IPS DF 6.9 (cell line): ENCODE measurements at regions not wholly inside any gene's neighbourhood (a gene's known extent, or its start where the extent isn't known, plus 50 kb on each side); places are given as distances from the start of the nearest gene placed in this dataset.
"Not testable (repeated sequence)": the region's sequence is repeated elsewhere in the genome, so short reads cannot be mapped to it uniquely, and the experiment has no call there.

Experiments used
- DNase-seq: peaks from one replicate; pipeline ENCODE4 v3.0.0-alpha.2; 2013; ENCODE audit warnings: low read depth, low spot score
- H3K27ac ChIP-seq: one replicate; pipeline ENCODE4 v1.5.1; 2013; ENCODE audit warnings: low read length, control low read depth
- H3K27me3 ChIP-seq: 2 replicates; pipeline ENCODE4 v1.6.1; 2013; ENCODE audit warnings: mild to moderate bottlenecking, low read length; ENCODE audit not compliant: control insufficient read depth, insufficient read depth
- H3K36me3 ChIP-seq: 2 replicates; pipeline ENCODE4 v1.6.1; 2013; ENCODE audit warnings: low read length; ENCODE audit not compliant: control insufficient read depth, insufficient read depth
- H3K4me1 ChIP-seq: 2 replicates; pipeline ENCODE4 v1.6.1; 2013; ENCODE audit warnings: low read length; ENCODE audit not compliant: control insufficient read depth, insufficient read depth
- H3K4me3 ChIP-seq: 2 replicates; pipeline ENCODE4 v1.5.1; 2013; ENCODE audit warnings: mild to moderate bottlenecking, low read length
- H3K9me3 ChIP-seq: 2 replicates; pipeline ENCODE4 v1.6.1; 2013; ENCODE audit warnings: low read length, inconsistent platforms; ENCODE audit not compliant: control insufficient read depth, insufficient read depth
- WGBS: extraction: QIAGEN DNeasy Blood & Tissue Kit; methylation state at CpG from one replicate; pipeline ENCODE4 v1.1.7; 2013; ENCODE audit warnings: mixed read lengths, missing lambda C conversion rate; ENCODE audit not compliant: insufficient read length, insufficient coverage; 5-methylcytosine and 5-hydroxymethylcytosine counted together

DNA sequence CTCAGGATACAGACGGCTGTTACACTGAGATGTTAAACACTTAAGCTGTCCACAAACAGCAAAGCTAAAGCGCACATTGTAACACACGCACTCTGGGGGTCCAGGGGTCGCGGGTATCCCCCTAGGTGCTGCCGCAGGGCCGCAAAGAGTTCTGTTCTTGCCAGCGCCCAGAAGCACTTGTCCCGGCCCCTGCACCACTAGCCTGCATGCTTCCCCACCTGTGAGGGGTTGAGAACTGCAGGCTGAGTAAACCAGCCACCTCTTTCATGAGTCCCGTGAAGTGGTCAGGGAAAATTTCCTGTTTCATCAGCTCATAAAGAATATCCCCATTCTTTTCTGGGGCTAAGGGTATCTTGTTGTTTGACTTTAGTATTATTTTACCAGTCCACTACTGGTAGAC is 154.4 kb upstream of the FBXL17 start:
- Histone ChIP-seq H3K4me1 (no peaks in the 10 kb centered on the region), H3K9me3 (no peaks in the 10 kb centered on the region), H3K36me3 (no peaks in the 10 kb centered on the region), H3K27ac (no peak overlapping the region), H3K27me3 (no peaks in the 10 kb centered on the region; the same call in 1 of the 2 replicates), H3K4me3 (no peak overlapping the region)
- no peak for DNase-seq
- WGBS: no CpG with 5 or more reads among the region's 10 CpGs

DNA sequence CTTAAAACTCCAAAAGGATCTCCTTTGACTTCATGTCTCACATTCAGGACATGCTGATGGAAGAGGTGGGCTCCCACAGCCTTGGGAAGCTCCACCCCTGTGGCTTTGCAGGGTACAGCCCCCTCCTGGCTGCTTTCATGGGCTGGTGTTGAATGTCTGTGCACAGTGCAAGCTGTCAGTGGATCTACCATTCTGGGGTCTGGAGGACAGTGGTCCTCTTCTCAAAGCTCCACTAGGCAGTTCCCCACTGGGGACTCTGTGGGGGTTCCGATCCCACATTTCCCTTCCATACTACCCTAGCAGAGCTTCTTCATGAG is 150.2 kb upstream of the FBXL17 start:
- H3K4me3 ChIP-seq, H3K27me3 ChIP-seq, H3K4me1 ChIP-seq, H3K9me3 ChIP-seq, DNase-seq, H3K36me3 ChIP-seq, H3K27ac ChIP-seq: not testable (repeated sequence)
- WGBS: no CpG with 5 or more reads among the region's 1 CpG

DNA sequence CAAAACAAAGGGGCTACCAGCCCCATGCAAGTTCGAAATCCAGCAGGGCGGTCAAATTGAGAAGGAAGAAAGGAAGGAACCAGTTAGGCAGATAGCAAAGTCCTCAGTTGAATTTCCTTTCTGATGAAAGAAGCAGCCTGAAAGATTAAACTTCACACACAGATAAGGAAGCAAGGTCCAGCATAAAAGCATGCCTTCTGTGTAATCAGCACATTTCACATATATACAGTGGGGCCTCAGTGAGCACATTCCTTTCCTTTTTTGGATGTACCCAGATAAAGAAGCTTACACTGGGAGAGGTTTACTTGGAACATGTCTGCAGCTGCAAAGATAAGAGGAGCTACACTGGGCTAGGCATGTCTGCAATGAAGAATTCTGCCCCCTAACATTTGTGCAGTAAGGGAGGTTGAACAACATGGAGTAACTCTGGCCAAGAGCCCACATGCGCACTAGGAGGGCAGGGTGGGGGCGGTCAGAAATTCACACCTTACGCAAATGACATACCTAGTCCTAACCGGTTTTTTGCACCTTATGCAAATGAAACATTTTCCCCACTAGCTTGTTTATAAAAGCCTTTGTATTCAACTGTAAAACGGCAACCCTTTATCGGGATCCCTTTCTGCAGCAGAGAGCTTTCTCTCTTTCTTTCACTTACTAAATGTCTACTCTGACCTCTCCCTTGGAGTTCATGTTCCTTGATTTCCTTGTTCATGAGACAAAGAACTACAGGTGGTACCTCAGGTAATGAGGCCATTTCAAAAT is 149.7 kb upstream of the FBXL17 start:
- DNase-seq: no peak
- no peaks in the 10 kb centered on the region for H3K4me1 ChIP-seq
- H3K4me3 ChIP-seq: no peak overlapping the region
- no peaks in the 10 kb centered on the region for H3K36me3 ChIP-seq
- whole genome bisulfite sequencing: no CpG with 5 or more reads among the region's 8 CpGs
- no peaks in the 10 kb centered on the region for H3K9me3 ChIP-seq
- no peak overlapping the region for H3K27ac ChIP-seq
- H3K27me3 ChIP-seq: no peaks in the 10 kb centered on the region; the same call in 1 of the 2 replicates

DNA sequence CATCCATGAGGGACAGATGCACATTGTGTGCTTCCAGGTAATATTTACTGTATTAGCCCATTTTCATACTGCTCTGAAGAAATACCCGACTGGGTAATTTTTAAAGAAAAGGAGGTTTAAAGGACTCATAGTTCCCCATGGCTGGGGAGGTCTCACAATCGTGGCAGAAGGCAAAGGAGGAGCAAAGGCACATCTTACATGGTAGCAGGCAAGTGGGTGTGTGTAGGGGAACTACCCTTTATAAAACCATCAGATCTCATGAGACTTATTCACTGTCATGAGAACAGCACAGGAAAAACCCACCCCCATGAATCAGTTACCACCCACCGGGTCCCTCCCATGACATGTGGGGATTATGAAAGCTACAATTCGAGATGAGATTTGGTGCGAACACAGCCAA is 148.8 kb upstream of the FBXL17 start:
- Histone ChIP-seq H3K9me3 (no peaks in the 10 kb centered on the region), H3K36me3 (no peaks in the 10 kb centered on the region), H3K27me3 (no peaks in the 10 kb centered on the region), H3K27ac (no peak overlapping the region), H3K4me1 (no peaks in the 10 kb centered on the region), H3K4me3 (no peak overlapping the region)
- no CpG with 5 or more reads among the region's 5 CpGs for WGBS
- no peak for DNase-seq

DNA sequence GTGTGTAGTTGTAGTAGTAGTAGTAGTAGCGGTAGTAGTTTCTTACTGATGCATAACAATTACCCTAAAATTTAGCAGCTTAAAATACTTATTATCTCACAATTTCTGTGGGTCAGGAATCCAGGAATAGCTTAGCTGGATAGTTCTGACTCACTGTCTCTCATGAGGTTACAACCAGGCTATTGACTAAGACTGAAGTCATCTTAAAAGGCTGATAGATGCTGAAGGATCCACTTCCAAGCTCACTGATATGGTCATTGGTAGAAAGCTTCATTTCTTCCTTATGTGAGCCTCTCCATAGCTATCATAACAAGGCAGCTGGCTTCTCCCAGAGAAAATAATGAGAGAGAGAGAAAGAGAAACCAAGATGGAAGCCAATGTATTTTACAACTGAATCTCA is 147.5 kb upstream of the FBXL17 start:
- DNase-seq: no peak
- H3K9me3 ChIP-seq: no peaks in the 10 kb centered on the region
- H3K36me3 ChIP-seq: no peaks in the 10 kb centered on the region
- no peaks in the 10 kb centered on the region for H3K27me3 ChIP-seq
- no peak overlapping the region for H3K27ac ChIP-seq
- no peaks in the 10 kb centered on the region for H3K4me1 ChIP-seq
- H3K4me3 ChIP-seq: no peak overlapping the region
- WGBS: no CpG with 5 or more reads among the region's 1 CpG

DNA sequence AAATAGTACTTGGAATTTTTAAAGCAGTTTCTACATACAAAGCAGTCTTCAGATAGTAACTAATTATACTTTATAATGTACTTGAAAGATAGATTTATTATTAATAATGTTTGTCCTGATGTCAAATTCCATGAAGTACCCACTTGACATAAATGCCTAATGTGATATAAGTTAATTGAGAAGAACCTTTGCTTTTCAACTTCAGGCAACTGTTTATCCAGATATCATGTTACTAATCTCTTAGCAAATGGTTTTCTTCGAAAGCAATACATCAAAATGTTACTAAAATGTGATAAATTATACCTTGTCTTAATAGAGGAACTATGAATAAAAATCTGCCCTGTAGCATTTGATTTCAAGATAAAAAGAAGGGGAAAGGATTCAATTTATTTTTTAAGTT is 146.8 kb upstream of the FBXL17 start:
- no CpG with 5 or more reads among the region's 1 CpG for WGBS
- no peaks in the 10 kb centered on the region for H3K4me1 ChIP-seq
- H3K36me3 ChIP-seq: no peaks in the 10 kb centered on the region
- DNase-seq: no peak
- no peaks in the 10 kb centered on the region for H3K9me3 ChIP-seq
- no peaks in the 10 kb centered on the region for H3K27me3 ChIP-seq
- no peak overlapping the region for H3K4me3 ChIP-seq
- H3K27ac ChIP-seq: no peak overlapping the region

DNA sequence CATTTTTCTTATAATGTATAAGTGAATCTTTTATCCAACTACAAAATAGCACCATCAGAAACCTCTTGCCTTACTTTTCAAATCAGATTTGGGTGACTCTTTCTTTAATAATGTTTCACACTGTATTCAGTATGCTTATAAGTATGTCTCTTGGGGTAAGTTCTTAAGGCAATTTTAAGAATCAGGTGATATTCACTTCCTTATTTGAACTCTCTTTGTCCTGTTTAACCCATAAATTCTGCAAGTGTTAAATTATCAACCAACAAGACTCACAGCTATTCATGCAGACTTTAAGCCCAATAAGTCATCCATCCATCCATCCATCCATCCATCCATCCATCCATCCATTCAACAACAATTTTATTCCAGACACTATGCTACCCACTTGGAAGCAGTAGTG is 142.7 kb upstream of the FBXL17 start:
- H3K4me1 ChIP-seq: no peaks in the 10 kb centered on the region
- H3K36me3 ChIP-seq: no peaks in the 10 kb centered on the region
- no peaks in the 10 kb centered on the region for H3K9me3 ChIP-seq
- no peak for DNase-seq
- no peaks in the 10 kb centered on the region for H3K27me3 ChIP-seq
- no peak overlapping the region for H3K4me3 ChIP-seq
- H3K27ac ChIP-seq: no peak overlapping the region

DNA sequence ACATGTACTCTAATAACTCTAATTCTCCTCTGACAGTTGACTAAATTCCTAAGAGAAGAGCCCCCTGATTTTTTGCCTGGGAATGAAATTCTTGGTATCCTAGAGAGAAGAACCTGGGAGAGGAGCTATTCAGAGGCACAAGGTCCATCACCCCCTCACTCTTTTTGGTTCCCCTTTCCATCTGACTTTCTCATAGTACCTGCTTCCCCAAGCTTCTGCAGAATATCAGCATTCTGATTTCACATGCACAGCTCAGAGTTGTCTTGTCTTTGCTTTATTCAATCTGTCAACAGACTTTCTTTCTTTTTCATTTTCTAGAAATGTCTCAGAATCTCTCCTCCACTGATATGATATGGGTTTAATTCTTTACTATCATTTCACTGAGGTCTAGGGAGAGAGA is 141.5 kb upstream of the FBXL17 start:
- no peak for DNase-seq

DNA sequence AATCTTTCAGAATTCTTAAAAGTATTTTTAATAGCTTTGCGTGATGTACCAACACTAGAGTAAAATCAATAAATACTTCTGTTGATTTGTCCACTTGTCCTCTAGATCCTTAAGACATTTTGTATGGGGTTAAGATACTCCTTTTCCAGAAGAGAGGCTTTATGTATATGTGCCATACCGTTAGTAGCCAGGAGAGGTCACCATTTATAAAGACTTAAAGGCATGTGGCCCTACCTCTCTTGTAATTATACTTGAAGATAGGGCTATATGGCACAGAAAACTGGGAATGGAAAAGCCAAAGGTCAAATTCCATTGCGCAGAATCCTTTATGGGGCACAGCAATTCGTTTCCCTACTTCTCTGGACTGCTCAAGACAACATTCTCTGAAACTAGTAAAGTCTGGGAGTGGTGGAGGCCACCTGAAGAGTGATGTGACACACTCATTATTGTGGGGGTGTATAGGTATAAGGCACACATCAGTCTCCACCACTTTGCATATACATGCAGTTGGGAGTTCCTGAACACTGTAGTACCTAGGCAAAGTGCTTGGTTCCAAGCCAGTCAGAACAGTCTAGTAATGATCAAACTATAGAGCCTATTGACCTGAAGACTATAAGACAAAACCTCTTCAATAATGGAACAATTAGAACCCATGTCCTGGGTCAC is 140.1 kb upstream of the FBXL17 start:
- Histone ChIP-seq H3K9me3 (no peaks in the 10 kb centered on the region), H3K27me3 (no peaks in the 10 kb centered on the region), H3K27ac (no peak overlapping the region), H3K36me3 (no peaks in the 10 kb centered on the region), H3K4me3 (no peak overlapping the region), H3K4me1 (no peaks in the 10 kb centered on the region; the same call in 1 of the 2 replicates)
- WGBS: no CpG with 5 or more reads among the region's 4 CpGs
- DNase-seq: peak; percentile 52

More for the DNA sequence above, 141.5 kb upstream of the FBXL17 start:
- Histone ChIP-seq H3K27me3 (no peaks in the 10 kb centered on the region), H3K36me3 (no peaks in the 10 kb centered on the region), H3K27ac (no peak overlapping the region), H3K4me3 (no peak overlapping the region), H3K4me1 (no peaks in the 10 kb centered on the region; the same call in 1 of the 2 replicates), H3K9me3 (no peaks in the 10 kb centered on the region)

DNA sequence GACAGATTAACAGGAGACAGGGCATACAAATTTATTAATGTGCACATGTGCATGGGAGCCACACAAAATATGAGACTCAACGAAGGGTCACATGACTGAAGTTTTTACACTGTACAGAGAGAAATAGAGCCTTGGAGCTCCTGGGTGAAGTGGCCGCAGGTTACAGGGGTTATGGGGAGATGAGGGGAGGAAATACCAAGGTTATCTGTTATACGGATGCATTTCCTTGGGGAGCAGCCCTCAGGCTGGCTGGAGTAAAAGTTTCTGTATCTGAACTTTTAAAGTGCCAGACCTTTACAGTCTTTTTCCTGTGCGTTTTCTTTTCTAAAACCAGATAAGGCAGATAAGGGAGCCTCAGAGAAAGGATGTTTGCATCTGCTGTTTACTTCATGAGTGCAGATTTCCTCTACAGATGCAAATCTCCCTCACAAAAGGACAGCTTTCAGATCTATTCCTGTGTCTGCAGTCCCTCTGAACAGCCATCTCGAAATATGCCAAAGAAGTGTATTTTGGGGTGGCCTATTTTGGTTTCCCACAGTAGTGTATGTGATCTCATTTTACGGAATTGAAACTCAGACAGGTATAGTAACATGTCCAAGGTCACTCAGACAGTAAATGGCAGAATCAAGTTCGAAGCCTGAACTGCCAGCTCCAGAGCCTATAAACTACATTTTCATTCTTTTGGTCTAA is 139.3 kb upstream of the FBXL17 start:
- WGBS: no CpG with 5 or more reads among the region's 7 CpGs
- DNase-seq: no peak
- no peak overlapping the region for H3K4me3 ChIP-seq

More for the DNA sequence above, 139.3 kb upstream of the FBXL17 start:
- no peaks in the 10 kb centered on the region; the same call in 1 of the 2 replicates for H3K4me1 ChIP-seq
- H3K9me3 ChIP-seq: no peaks in the 10 kb centered on the region
- no peaks in the 10 kb centered on the region for H3K36me3 ChIP-seq
- no peaks in the 10 kb centered on the region for H3K27me3 ChIP-seq
- no peak overlapping the region for H3K27ac ChIP-seq
